Kidney (tissue), 13 donors: ENCODE measurements at regions not wholly inside any gene's neighbourhood (a gene's known extent, or its start where the extent isn't known, plus 50 kb on each side); places are given as distances from the start of the nearest gene placed in this dataset.

Experiments used
- DNase-seq, 5 donors: peaks; one replicate each; pipeline ENCODE4 v3.0.0-alpha.2; 2013 to 2020
- FAIRE-seq: peaks from 2 replicates; lab custom pipeline; 2012; peaks lifted over from hg19 to GRCh38; lab: Jason Lieb, UNC
- H3K27ac ChIP-seq, 2 donors: one replicate each; pipeline ENCODE4 v1.7.0; 2013; ENCODE audit warnings: low read depth in 2 of 2, low read length in 2 of 2, inconsistent platforms in 1 of 2
- H3K27me3 ChIP-seq: one replicate; pipeline ENCODE4 v1.7.1; 2013; ENCODE audit warnings: low read length, inconsistent platforms; ENCODE audit not compliant: control insufficient read depth, insufficient read depth
- H3K36me3 ChIP-seq, 3 donors: one replicate each; pipeline versions ENCODE4 v1.7.0 to v1.7.1; 2013; ENCODE audit warnings: low read length in 3 of 3, control low read depth in 1 of 3, inconsistent platforms in 1 of 3; ENCODE audit not compliant: insufficient read depth in 3 of 3, control insufficient read depth in 2 of 3
- H3K4me1 ChIP-seq, 3 donors: one replicate each; pipeline versions ENCODE4 v1.7.0 to v1.7.1; 2013; ENCODE audit warnings: low read length in 3 of 3, inconsistent platforms in 1 of 3, low read depth in 1 of 3; ENCODE audit not compliant: control insufficient read depth in 2 of 3, insufficient read depth in 2 of 3
- H3K4me3 ChIP-seq, 3 donors: one replicate each; pipeline versions ENCODE4 v1.7.0 to v1.8.1; 2013; ENCODE audit warnings: low read length in 3 of 3, control low read depth in 1 of 3, inconsistent platforms in 1 of 3
- H3K9ac ChIP-seq, 3 donors: one replicate each; pipeline versions ENCODE4 v1.7.0 to v1.7.1; 2013; ENCODE audit warnings: low read length in 3 of 3, control low read depth in 1 of 3, inconsistent platforms in 1 of 3
- H3K9me3 ChIP-seq, 3 donors: one replicate each; pipeline versions ENCODE4 v1.7.0 to v1.7.1; 2013; ENCODE audit warnings: low read length in 3 of 3, control low read depth in 1 of 3, inconsistent platforms in 1 of 3; ENCODE audit not compliant: control insufficient read depth in 2 of 3, insufficient read depth in 1 of 3
- intact Hi-C: fragments of 100-400 bp; cut with DNase I; formaldehyde crosslinking; loops from one replicate; pipeline ENCODE4 v1.11.1; 2022
- TF ChIP-seq, protein P1 (sequence below): IDR thresholded peaks from 3 replicates; pipeline ENCODE4 v1.5.1; 2012; ENCODE audit warnings: mild to moderate bottlenecking, moderate library complexity, borderline replicate concordance; ENCODE audit not compliant: insufficient read depth; ENCODE audit errors: extremely low read depth
- donor health status: control.
- donor health status: control.
- donor health status: control.
- donor health status: control.
- donor health status: control.
- donor health status: DM: yes; HTN: yes; CAD: no.
- donor health status: Normal renal cell carcinoma (clear cell type).

DNA sequence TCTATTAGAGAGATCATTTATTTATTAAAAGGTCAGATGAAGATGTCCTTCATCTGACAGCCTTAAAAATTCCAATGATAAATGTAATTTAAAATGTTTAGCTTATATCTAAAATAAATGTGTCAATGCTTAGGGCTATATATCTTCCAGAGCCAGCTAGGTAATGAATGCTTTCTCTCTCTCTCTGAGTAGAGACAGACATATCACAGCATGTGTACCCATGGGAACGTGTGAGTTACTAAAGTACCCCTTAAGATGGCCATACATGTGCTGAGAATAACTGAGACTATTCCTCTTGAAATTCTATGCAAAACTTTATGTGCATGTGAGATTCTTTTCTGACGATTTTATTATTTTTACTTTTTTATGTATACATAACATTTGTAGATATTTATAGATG is 420.9 kb upstream of the ST6GAL2 start:
- Histone ChIP-seq H3K9me3 (no peaks in the 10 kb centered on the region), H3K4me1 (no peaks in the 10 kb centered on the region), H3K27ac (no peak overlapping the region), H3K36me3 (no peaks in the 10 kb centered on the region), H3K4me3 (no peak overlapping the region), H3K9ac (no peak overlapping the region), H3K27me3 (no peaks in the 10 kb centered on the region)
- TF ChIP-seq, protein P1, sequence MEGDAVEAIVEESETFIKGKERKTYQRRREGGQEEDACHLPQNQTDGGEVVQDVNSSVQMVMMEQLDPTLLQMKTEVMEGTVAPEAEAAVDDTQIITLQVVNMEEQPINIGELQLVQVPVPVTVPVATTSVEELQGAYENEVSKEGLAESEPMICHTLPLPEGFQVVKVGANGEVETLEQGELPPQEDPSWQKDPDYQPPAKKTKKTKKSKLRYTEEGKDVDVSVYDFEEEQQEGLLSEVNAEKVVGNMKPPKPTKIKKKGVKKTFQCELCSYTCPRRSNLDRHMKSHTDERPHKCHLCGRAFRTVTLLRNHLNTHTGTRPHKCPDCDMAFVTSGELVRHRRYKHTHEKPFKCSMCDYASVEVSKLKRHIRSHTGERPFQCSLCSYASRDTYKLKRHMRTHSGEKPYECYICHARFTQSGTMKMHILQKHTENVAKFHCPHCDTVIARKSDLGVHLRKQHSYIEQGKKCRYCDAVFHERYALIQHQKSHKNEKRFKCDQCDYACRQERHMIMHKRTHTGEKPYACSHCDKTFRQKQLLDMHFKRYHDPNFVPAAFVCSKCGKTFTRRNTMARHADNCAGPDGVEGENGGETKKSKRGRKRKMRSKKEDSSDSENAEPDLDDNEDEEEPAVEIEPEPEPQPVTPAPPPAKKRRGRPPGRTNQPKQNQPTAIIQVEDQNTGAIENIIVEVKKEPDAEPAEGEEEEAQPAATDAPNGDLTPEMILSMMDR = no peak
- intact Hi-C loops = no loop called here
- FAIRE-seq = no peak
- no peak for DNase-seq

DNA sequence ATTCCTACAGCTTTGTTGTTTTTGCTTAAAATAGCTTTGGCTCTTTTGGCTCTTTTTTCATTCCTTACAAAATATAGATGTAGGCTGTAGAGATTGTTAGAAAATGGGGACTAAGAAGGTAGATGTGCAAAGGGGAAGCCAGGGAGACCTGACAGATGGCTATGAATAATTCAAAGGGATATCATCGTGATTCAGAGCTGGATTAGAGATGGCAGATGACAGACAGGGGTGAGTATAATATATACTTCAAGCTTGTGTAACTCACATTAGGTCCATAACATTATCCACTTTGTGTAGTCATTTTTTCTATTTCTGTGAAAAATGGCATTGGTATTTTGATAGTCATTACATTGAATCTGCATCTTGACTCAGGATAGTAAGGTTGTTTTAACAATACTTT is 422.9 kb upstream of the ST6GAL2 start:
- Histone ChIP-seq H3K4me1 (no peaks in the 10 kb centered on the region), H3K36me3 (no peaks in the 10 kb centered on the region), H3K9ac (no peak overlapping the region), H3K27ac (no peak overlapping the region), H3K9me3 (no peaks in the 10 kb centered on the region), H3K27me3 (no peaks in the 10 kb centered on the region), H3K4me3 (no peak overlapping the region)
- FAIRE-seq (no peak), DNase-seq (no peak)
- intact Hi-C loops = no loop called here
- TF ChIP-seq, protein P1 = no peak

DNA sequence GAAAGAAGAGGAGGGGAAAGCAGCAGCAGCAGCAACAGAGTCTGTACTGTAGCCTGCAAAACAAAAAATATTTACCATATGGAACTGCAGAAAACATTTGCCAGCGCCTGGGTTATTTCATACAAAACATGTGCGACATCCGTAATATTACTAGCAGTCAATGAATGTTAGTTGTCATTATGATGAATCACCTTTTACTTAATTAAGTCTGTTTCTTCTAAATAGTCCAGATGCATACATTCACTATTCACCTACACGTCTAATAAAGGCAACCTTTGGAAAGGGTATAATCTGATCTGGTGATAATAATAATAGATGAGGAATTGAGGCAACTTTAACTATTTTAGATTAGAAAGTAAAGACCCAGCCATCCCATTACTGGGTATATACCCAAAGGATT is 426.3 kb upstream of the ST6GAL2 start:
- no peak overlapping the region for H3K27ac ChIP-seq
- no peak for FAIRE-seq
- no peaks in the 10 kb centered on the region for H3K27me3 ChIP-seq
- no peaks in the 10 kb centered on the region for H3K4me1 ChIP-seq
- H3K9ac ChIP-seq = no peak overlapping the region
- TF ChIP-seq, protein P1 = no peak
- DNase-seq = no peak
- intact Hi-C loops = no loop called here
- H3K36me3 ChIP-seq = no peaks in the 10 kb centered on the region
- no peaks in the 10 kb centered on the region for H3K9me3 ChIP-seq
- no peak overlapping the region for H3K4me3 ChIP-seq

DNA sequence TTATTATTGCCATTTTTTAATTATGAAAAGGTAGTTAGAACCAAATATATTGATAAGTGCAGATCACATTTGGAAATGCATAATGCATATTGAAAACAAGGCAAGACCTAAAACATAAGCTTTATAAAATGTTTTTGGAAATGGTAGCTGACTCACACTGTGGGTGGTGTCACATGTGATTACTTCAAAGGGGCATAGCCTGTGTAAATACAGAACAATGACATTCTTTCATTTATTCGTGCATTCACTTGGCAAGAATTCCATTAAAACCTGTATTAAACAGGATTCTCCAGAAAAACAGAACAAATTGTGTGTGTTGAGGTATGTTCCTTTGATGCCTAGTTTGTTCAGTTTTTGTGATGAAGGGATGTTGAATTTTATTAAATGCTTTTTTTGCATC is 427.3 kb upstream of the ST6GAL2 start:
- Histone ChIP-seq H3K27me3 (no peaks in the 10 kb centered on the region), H3K27ac (no peak overlapping the region), H3K4me1 (no peaks in the 10 kb centered on the region), H3K4me3 (no peak overlapping the region), H3K36me3 (no peaks in the 10 kb centered on the region), H3K9ac (no peak overlapping the region), H3K9me3 (no peaks in the 10 kb centered on the region)
- DNase-seq = no peak
- TF ChIP-seq, protein P1 = no peak
- FAIRE-seq = no peak
- intact Hi-C loops = no loop called here
